GM21528 (cell line): ENCODE measurements at regions not wholly inside any gene's neighbourhood (a gene's known extent, or its start where the extent isn't known, plus 50 kb on each side); places are given as distances from the start of the nearest gene placed in this dataset.

Experiments
- ATAC-seq: cut with Tn5 transposase; IDR thresholded peaks from one replicate; pipeline ENCODE4 v1.9.1; 2021; ENCODE audit warnings: mild to moderate bottlenecking, moderate library complexity; ENCODE audit not compliant: unreplicated experiment, low FRiP score

DNA sequence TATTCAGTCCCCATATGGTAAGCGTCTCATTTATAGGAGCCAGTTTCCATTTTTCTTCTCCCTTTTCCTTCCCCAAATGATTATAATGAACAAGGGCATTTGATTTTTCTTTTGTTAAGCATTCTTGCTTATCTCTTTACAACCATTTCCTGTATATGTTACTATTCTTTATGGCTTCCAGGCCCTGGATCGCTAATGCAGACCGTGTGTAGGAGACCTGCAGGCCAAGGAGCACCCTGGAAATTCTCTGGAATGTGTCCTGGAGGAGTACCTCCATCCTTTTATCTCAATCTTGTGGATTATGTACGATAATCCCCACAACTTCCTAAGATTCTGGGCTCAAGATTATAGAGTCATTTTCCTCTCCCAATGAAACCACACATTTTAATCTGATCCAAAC lies 439.6 kb upstream of the MMADHC start:
- no peak for ATAC-seq

DNA sequence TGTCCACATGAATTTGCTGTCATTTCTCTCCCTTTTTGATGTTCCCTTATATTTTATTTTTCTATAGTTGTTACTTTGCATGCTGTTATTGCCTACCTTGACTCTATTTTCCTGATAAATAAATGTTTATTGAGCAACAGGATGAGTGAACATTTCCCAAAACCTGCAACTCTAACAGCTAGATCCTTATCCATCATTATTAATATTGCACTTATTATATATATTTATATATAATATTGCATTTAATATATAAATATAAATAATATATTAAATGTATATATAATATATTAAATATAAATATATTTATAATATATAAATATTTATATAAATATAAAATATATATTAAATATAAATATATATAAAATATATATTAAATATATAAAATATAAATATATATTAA lies 436.1 kb upstream of the MMADHC start:
- ATAC-seq = no peak

DNA sequence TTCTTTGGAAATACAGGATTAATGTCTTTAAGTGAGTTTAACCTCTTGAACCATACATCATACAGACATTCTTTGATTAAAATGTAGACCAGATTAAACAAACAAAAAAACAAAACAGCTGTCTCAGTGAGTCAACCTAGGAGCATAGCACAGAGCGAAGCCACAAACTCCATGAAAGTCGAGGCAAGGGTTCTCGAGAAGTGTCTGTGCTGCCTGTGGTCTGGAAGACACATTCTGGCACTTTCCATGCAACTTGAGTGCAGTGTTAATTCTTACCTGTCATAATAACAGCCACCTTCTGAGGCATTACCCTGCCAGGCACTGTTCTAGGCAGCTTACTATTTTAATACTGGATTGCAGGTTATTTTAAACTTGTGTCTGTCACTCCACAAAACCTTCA lies 435.5 kb upstream of the MMADHC start:
- ATAC-seq = no peak

DNA sequence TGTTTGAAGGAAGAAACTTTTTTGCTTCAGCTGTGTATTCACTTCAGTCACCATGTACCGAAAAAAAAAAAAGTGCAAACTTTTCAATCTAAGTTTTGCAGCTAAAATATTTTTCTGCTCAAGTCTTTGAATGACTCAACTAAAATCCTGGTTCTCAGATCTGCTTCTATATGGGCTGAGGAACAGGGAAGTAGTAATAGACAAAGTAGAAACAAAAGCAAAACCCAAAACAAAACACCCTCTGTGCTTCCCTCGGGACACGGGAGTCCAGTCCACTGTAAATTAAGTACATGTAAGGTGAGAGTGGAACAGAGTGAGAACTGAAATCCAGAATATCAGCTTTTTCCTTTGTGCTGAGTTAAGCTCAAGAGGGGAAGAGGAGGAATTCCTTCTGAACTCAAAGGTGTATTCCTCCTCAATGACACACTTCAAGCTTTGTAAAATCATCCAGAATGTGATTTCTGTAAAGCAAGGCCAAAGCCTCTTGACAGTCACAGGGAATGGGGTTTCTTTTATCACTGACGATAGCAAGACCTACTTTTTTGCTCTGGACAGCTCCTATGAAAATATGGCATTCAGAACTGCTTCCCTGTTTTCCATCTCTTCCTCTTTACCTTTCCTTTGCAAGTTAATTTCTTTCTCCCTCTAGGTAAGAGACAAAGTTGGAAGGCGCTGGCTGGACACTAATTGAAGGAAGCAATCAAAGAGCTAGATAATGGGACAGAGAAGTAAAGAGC lies 433.5 kb upstream of the MMADHC start:
- ATAC-seq = no peak

DNA sequence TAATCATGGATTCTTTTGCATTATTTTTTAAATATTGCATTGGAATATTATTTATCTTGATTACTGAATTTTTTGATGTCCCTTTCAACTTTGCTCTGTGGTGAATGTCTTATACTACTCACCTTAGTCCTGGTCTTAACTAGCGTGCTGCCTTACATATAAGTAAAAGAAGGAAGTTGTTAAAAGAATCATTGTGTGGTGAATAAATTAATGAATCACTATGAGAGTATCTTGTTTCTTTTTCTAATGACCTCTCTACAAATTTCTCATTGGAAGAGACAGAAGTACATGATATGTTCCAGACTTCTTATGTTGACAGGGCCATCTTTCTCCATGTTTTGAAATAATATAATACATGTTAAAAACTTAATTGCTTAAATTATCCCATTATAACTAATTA lies 432.6 kb upstream of the MMADHC start:
- ATAC-seq = no peak

DNA sequence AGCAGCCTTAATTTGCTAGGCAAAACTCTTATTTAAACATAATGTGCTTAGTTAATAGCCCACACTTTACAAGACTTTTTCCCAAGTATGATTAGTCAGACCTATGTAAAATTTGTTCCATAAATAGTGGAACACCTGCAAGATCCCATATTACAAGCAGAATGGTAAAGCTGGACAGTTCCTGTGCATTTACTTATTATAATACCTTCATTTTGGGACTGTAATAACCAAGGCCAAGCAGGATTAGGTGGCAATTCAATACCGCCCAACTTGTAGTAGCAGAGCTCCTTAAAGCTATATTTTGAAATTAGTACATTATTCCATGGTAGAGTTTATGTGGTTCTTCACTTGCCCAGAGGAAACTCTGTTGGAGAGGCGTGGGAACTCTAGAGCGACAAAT lies 431.5 kb upstream of the MMADHC start:
- no peak for ATAC-seq

DNA sequence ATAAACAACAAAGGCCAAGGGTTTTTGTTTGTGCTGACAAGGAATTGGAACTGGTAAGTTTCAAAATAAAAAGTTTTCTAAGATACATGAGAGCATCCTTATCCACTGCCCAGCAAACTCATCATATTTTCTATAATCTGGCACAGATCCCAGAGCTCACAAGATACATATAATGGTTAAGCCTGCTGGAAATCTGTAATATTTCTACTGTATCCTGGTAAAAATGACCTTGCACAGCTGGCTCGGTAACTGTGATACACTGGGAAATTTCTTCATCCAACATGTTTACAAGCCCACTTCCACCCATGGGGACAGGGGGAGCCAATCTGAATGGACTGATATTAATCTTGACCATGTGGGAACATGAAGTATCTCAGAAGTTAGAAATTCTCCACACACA lies 425.4 kb upstream of the MMADHC start:
- no peak for ATAC-seq

DNA sequence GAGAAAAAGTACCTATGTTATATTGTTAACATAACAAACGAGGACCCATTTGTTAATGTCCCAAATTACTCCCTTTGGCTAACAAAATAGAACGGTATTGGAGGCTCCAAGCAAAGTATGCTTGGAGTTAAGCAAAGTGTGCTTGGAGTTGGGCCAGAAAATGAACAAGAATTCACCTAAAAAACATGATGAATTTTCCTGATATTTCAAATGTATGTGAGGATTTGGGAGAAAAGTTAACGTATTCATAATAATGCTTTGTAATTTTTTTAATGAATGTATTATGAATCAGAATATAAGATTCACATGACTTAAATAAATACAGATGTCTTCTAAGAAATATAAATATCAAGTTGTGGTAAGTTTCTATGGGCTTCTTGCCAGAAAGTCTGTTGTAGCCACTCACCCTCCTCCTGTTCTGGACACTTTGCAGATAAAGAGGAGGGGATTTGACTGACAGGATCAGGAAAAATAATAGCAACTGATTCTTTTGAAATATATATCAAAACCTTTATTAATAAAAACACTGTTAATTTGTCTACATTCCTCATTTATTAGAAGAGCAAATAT lies 423.7 kb upstream of the MMADHC start:
- ATAC-seq = no peak

DNA sequence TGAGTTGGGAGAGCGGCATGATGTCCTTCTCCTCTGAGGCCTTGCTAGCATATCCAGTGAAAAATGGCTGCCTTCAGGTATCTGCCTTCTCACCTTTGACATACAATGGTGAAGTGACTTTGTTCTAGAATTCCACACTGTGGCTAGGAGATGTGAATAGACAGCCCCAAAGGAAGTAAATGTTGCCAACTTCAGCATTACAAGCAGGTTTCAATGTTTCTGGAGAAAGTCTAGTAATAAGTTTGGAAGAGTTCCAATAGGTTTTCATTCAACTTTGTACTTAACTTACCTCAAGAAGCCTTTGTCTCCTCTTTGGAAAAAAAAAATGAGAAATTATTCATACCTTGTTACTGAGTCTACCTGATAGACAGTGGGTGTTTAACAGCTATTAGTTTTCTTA lies 421.3 kb upstream of the MMADHC start:
- no peak for ATAC-seq

DNA sequence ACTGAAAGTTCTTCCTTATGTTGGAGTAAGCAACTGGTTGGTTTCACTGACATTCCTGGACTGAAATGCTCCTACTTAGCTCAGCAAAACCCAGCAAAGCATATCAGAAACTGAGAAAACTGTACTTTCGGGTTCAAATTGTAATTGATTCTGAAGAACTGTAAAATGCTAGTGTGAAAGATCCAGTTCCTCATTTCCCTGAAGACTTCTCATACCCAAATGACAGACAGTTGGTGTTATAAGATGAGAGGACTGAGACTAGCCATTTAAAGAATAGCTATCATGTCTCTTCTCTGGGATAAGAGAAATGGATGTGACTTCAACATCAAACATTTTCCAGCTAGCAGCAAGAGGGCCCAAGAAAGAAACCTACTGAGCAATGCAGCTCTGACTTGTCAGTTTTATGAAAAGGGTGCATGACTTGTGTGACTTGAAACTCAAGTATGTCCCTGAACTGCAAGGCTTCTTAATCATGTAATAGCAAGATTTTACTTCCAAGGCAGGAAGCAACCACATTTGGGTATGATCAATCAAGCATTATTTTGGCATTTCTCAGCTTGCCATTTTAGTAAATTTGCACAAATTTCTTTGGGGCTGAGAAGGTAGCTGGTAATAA lies 420.3 kb upstream of the MMADHC start:
- no peak for ATAC-seq

DNA sequence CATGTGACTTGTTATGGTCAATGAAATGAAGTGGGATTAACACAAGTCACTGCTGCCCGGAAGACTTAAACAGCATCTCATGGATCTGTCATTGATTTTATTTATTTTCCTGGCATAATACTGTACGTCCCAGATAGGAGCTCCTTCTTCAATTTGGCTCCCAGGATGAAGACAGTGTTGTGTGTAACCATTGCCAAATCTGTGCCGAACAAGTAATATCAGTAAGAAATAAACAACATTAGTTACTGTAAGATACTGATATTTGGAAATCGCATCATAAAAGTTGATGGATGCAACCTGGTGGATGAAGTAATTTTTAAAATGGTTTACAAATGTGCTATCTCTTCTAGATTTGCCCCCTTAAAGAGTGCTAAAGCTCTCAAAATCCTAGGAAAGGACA lies 419.0 kb upstream of the MMADHC start:
- no peak for ATAC-seq

DNA sequence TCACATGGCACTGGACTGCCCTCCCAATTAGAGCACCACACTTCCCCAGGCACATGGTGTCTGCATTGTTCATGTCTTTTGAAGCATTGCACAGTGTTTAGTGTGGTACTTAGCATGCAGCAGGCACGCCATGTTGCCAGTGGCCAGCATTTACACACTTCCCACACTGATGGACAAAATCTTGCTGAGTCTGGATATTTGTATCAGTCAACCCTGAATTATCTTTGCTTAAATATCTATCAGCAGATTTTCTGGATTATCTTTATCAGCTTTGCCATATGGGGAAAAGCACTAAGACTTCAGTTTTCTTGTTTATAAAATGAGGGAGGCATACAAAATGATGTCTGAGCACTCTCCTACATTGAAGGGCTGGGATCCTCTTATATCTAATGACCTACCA lies 416.0 kb upstream of the MMADHC start:
- ATAC-seq = no peak

DNA sequence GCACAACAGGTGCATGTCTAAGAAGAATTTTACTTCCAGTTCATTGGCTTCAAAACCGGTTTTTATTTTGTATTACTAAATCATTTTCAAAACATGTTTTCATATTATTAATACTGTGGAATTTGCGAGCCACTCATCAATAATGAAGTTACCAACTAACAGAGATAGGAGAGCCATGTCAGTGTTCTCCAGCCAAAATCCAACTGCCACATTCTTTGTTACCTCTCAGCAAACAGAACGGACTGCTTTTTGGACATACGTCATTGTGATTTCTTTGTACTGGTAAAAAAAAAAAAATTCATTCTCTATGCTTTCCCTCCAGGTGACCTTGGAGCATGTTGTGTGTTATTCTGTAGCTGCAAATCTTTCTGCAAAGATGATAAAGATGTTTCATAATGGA lies 414.2 kb upstream of the MMADHC start:
- no peak for ATAC-seq

DNA sequence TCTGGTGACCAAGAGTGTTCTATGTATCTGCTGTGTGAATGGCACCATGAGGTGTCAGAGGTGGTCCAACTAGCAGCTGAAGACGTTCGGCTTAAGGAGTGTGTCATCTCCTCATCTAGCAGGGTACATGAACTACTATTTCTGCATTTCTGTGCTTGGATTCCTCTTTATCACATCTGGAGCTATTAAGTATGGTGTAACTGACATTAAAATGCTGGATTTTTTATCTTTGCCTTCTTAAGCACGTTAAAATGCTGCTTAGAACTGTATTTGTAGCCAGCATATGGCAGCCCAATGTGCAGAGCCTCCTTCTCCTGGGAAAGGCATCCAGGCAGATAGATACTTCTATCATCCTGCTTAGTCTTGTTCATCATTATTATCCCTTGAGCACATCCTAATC lies 409.3 kb upstream of the MMADHC start:
- no peak for ATAC-seq

DNA sequence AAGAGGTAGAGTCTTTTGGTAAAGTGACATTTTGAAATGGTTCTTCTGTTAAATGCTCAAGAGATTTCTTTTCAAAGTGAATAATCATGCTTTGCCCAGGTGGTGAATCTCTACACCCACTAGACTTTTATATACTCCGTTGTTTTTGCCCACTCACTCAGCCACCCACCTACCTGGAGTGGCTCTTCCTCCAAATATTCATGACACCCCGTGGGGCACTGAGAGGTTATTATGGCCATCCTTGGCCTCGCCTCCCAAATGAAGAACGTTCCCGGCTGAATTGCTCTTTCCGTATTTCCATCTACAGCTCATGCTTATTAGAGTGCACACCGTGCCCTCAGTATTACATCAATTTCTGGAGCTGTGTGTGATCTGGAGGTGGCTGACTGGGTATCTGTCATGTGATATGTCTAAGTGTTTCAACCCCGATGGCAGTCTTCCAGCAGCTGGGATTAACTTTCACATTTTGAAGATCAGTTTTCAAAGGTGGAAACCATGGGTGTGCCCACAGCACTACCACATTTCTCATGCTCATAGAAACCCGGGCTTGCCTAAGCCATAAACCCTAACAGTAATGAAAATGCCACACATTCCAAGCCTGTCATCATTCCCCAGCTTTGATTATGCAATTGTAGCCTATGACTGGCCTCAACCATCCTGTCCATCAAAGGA lies 406.6 kb upstream of the MMADHC start:
- no peak for ATAC-seq

DNA sequence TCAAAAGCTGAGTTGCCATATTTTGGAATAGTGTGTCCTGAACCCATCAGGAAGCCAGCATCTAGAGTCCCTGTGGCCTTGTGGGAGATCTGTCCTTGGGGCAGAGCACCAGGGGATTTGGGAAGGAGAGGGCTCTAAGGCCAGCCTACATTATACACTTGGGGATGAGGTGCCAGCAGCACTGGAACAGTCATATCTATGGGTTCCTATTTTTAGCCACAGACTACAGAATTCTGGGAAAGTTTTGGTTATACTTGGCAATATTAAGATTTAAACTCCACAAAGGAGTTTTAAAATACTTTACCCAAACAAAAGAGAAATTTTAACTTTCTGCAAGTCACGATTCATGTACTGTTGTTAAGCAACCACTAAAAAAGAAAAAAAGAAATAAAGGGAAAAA lies 405.7 kb upstream of the MMADHC start:
- ATAC-seq = no peak

DNA sequence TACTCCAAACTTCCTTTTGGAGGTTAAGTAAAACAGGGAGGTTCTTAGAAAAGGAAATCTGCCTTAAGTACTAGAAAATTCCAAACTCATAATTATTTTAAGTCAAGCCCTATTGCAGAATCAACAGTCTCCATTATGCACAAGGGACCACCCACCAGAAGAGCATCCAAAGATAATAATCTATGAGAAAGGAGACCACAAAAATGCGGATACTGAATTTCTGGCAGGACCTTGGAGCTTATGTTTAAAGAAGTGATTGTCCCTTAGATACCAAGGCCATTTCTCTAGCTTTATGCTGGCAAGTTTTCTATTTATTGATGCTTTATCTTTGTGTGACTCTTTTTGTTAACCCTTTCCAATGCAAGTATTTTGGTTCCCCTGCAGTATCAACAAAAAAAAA lies 404.0 kb upstream of the MMADHC start:
- ATAC-seq = no peak

DNA sequence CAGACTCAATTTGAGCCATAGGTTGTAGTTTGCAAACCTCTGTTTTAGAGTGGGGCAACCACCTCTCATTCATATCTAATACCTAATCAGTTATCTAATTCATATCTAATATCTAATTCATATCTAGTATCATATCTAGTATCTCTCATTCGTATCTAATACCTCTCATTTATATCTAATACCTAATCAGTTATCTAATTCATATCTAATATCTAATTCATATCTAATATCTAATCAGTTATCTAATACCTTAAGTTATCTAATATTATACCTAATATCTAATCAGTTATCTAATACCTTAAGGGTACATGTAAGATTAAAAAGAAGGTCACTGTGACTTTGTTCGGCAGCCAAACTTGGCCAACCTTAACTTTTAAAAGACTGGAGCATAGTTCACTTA lies 403.4 kb upstream of the MMADHC start:
- ATAC-seq = no peak

DNA sequence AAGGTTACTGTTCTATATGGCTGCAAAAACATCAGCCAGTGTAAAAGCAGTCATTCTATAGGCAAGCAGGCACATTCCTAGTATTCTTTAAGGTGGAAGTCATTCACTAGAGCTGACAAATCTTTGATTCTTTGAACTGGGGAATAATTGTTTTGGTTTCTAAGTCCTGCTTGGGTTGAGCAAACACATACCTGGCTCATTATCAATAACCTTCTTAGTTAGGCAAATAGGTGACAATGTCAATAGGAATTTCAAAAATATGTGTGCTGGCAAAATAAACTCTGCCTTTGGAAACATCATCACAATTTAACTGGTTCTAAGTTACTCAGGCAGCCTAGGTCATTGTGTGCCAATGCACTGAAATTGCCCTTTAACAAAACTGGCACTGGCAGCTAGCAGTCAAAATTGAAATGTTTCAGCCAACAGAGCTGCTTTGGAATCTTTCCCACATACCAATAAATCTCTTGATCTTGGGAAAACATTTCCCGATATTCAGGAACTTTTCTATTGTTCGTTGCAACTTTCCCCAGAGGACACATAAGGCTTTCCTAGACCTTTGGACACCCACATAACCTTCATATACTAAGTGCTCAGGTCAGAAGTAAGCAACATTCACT lies 402.0 kb upstream of the MMADHC start:
- ATAC-seq = no peak

DNA sequence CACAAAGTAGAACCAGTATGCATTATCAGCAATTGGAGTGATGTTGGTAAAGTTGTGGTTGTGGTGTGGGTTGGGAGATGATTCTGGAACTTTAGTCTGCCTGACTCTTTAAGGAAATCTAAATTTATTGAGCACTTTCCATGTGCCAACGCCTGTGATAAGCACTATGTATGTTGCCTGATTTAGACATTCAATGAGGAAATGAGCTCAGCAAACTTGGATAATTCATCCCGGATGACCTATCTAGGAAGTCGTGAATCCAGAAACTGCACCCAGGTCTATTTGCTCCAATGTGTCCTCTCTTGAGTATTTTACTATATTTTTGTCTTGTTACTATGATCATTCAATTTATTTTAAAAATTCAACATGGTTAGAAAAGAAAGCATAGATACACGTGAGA lies 400.8 kb upstream of the MMADHC start:
- ATAC-seq = no peak

DNA sequence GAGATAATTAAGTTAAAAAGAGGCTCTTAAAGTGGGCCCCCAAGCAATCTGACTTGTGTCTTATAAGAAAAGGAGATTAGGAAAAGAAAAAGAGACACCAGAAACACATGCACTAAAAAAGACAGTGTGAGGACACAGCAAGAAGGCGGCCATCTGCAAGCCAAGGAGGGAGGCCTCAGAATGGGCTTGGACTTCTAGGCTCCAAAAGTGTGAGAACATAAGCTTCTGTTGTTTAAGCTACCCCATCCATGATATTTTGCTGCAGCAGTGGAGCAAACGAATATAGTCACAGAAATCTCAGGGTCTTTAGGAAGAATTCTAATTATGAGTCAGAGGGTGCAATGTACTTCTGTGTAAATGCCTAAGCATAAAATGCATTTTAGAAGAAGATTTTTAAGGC lies 399.3 kb upstream of the MMADHC start:
- ATAC-seq = no peak
